Activated CD8-positive, alpha-beta memory T cell treated with anti-CD3 and anti-CD28 coated beads for 36 hours (primary cell): ENCODE measurements at regions not wholly inside any gene's neighbourhood (a gene's known extent, or its start where the extent isn't known, plus 50 kb on each side); places are given as distances from the start of the nearest gene placed in this dataset.
"Not testable (repeated sequence)": the region's sequence is repeated elsewhere in the genome, so short reads cannot be mapped to it uniquely, and the experiment has no call there.

Experiments
- CTCF ChIA-PET: fragments of 350-600 bp; sonication (Branson Sonifier 250); formaldehyde crosslinking; loops from one replicate; lab custom pipeline; 2021; ENCODE audit warnings: antibody characterized with exemption; lab: Charles Lee
- POLR2A ChIA-PET: fragments of 350-600 bp; sonication (Branson Sonifier 250); formaldehyde crosslinking; loops from one replicate; lab custom pipeline; 2021; ENCODE audit warnings: antibody characterized with exemption; lab: Charles Lee

- CTCF ChIA-PET = no interaction called here
- POLR2A ChIA-PET = no interaction called here
Observed at GRCh38 chr7:12820777-12821176, 133.3 kb downstream of the ARL4A start.

GRCh38 chr7:12821746-12822145, 134.3 kb downstream of the ARL4A start:
- CTCF ChIA-PET = no interaction called here

GRCh38 chr7:12826079-12826478, 138.6 kb downstream of the ARL4A start:
- CTCF ChIA-PET = no interaction called here
- POLR2A ChIA-PET = no interaction called here

More at GRCh38 chr7:12821746-12822145, 134.3 kb downstream of the ARL4A start:
- POLR2A ChIA-PET = no interaction called here

GRCh38 chr7:12827219-12827821, 139.9 kb downstream of the ARL4A start:
- POLR2A ChIA-PET = no interaction called here
- CTCF ChIA-PET = no interaction called here

- ChIA-PET POLR2A (no interaction called here), CTCF (no interaction called here)
Observed at GRCh38 chr7:12827920-12828319, 140.5 kb downstream of the ARL4A start.

GRCh38 chr7:12831024-12831423, 143.6 kb downstream of the ARL4A start:
- ChIA-PET CTCF (no interaction called here), POLR2A (no interaction called here)

- POLR2A ChIA-PET = no interaction called here
- CTCF ChIA-PET = no interaction called here
Observed at GRCh38 chr7:12833829-12834228, 146.4 kb downstream of the ARL4A start.

GRCh38 chr7:12834782-12835181, 147.3 kb downstream of the ARL4A start:
- CTCF ChIA-PET = no interaction called here
- POLR2A ChIA-PET = no interaction called here

GRCh38 chr7:12839508-12840153, 152.2 kb downstream of the ARL4A start:
- ChIA-PET CTCF (no interaction called here), POLR2A (no interaction called here)

- CTCF ChIA-PET, POLR2A ChIA-PET: not testable (repeated sequence)
Observed at GRCh38 chr7:12844732-12845131, 157.3 kb downstream of the ARL4A start.

- POLR2A ChIA-PET = interaction anchor here (0.6 kb wide), 1 partner anchor 1158 kb away, joined by 3 read pairs; no protein-coding TSS in a partner anchor
- CTCF ChIA-PET = no interaction called here
Observed at GRCh38 chr7:12847001-12847400, 159.6 kb downstream of the ARL4A start.

- ChIA-PET POLR2A (no interaction called here), CTCF (no interaction called here)
Observed at GRCh38 chr7:12851142-12851541, 163.7 kb downstream of the ARL4A start.

GRCh38 chr7:12851841-12852240, 164.4 kb downstream of the ARL4A start:
- ChIA-PET CTCF (no interaction called here), POLR2A (no interaction called here)

GRCh38 chr7:12855036-12855435, 167.6 kb downstream of the ARL4A start:
- CTCF ChIA-PET = no interaction called here
- POLR2A ChIA-PET = no interaction called here

GRCh38 chr7:12859761-12860160, 172.3 kb downstream of the ARL4A start:
- CTCF ChIA-PET = no interaction called here
- POLR2A ChIA-PET = no interaction called here

- ChIA-PET POLR2A (no interaction called here), CTCF (no interaction called here)
Observed at GRCh38 chr7:12861070-12861469, 173.6 kb downstream of the ARL4A start.

- POLR2A ChIA-PET = no interaction called here
Observed at GRCh38 chr7:12862146-12862545, 174.7 kb downstream of the ARL4A start.

GRCh38 chr7:12864470-12865046, 177.1 kb downstream of the ARL4A start:
- CTCF ChIA-PET = no interaction called here
- POLR2A ChIA-PET = no interaction called here

More at GRCh38 chr7:12862146-12862545, 174.7 kb downstream of the ARL4A start:
- CTCF ChIA-PET = no interaction called here

GRCh38 chr7:12865593-12865992, 178.2 kb downstream of the ARL4A start:
- ChIA-PET POLR2A (no interaction called here), CTCF (no interaction called here)

GRCh38 chr7:12866207-12866606, 178.8 kb downstream of the ARL4A start:
- CTCF ChIA-PET = no interaction called here
- POLR2A ChIA-PET = no interaction called here

GRCh38 chr7:12868027-12868426, 180.6 kb downstream of the ARL4A start:
- ChIA-PET CTCF (no interaction called here), POLR2A (no interaction called here)
